Brain pericyte (primary cell): ENCODE measurements at regions not wholly inside any gene's neighbourhood (a gene's known extent, or its start where the extent isn't known, plus 50 kb on each side); places are given as distances from the start of the nearest gene placed in this dataset.

Experiments
- DNase-seq: peaks from one replicate; pipeline ENCODE4 v3.0.0-alpha.2; 2012; ENCODE audit warnings: low read depth, low spot score

DNA sequence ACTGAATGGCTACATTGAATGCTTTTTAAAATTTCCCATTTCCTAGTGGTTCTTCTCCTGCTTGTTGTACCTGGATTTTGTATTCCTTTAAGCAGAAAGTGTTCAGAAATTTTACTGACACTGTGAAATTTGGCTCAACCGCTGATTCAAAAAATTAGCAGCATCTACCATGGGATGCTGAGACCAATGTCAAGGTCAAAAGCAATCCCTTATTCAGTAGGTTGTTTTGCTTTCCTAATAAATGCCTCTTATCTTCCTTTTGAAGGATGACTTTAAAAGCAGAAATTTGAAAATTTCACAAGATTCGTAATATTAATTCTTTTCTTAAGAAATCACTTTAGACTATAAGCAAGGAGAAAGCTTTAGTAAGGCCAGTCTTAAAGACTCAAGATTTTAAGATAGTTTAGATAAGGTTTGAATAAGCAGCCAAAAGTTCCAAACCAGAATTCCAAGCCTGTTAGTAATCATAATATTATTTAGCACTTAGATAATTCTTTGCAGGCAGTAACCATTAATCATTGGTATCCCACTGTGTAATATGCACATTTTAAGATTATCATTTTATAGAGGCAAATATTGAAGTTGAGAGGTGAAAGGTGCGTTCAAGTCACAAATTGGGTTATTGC, 508.8 kb downstream of the ANKRD50 start:
- no peak for DNase-seq

- no peak for DNase-seq
Measured at GRCh38 chr4:124206779-124207605, 505.5 kb downstream of the ANKRD50 start.

DNA sequence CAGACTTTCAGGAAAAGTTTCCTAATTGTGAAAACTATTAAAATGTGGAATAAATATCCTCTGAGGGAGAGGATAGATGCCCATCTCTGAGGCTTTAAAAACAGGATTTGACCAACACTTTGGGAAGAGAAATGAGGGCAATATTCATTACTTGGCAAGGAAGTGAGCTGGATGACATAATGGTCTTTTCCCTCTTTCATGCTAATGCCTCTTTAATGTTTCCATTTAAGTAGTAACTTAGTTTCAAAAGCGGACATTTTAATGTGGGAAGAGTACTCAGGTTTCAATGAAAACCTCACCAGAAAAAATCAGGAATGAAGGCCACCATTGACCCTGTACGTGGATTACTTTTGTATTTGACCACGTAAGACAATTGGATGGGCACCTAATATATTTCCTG, 503.3 kb downstream of the ANKRD50 start:
- DNase-seq = no peak

DNA sequence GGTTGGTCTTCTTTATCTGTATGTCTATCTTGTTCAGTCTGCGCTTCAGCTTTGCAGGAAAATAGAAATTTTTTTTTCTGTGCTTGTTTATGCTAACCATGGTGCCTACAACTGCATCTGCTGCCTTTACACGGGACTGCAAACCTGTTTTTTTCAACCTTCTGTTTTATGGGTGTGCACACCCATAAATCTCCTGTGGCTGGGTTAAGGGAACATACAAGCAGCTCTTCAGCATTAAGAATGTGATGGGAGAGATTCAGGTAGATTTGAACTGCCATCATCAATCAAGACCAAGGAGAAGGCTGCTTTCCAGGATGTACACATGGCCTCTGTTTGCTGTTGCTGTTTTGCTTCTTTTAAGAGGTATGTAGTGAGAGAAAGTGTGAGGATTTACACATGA, 502.9 kb downstream of the ANKRD50 start:
- no peak for DNase-seq

GRCh38 chr4:124210746-124211145, 501.8 kb downstream of the ANKRD50 start:
- DNase-seq = no peak

DNA sequence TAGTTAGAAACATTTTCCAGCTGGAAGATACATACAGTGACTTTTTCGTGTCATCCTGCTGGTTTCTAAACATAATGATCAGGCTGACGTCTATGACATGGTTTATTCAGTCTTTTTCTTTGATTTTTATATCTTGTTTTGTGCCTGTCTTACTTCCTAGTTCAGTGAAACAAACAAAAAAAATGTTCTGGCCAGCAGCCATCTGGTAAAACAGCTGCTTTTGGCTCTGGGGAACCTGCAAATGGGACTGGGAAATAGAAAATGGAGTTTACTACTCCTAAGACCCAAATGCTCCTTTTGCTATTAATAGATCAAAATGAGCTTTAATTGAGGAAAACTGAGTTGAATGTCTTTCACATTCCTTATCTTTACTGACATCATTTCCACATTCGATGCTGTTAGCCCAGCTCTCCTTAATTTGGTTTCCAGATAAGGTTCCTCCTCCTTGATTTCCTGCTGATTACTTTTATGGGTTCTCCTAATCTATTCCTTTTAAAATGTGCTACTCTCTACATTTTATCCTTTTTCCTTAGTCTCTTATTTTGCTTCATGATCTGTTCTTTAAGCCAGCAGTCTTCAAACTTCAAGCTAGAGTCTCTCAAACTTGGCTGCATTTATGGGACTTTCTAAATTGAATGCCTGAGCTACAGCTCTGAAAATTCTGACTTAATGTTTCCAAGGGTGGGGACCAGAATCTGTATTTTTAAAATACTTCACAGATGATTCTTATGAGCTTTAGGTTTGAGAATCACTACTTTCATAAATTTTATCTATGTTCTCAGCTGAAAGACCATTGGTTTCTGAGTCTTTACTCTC, 499.5 kb downstream of the ANKRD50 start:
- peak; percentile 6 for DNase-seq

- DNase-seq = no peak
Measured at GRCh38 chr4:124219389-124219788, 493.1 kb downstream of the ANKRD50 start.

DNA sequence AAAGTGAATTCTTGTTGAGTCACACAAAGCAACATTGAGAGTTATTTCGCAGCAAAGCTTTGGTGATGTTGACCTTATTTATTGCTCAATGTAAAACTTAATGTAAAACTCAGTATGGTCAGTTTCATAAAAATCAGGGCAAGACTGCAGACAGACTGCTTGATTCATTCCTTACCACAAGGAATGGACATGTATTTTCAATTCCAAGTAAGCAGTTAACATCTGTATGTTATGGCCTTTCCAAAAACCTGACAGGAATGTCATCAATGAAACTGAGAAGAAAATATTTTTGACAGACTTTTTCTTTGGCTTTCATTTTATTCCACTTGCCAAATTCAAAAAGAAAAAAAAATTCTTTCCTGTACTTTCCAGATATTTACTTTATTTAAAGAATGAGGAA, 488.3 kb downstream of the ANKRD50 start:
- DNase-seq = no peak

GRCh38 chr4:124227981-124228380, 484.6 kb downstream of the ANKRD50 start:
- no peak for DNase-seq

DNA sequence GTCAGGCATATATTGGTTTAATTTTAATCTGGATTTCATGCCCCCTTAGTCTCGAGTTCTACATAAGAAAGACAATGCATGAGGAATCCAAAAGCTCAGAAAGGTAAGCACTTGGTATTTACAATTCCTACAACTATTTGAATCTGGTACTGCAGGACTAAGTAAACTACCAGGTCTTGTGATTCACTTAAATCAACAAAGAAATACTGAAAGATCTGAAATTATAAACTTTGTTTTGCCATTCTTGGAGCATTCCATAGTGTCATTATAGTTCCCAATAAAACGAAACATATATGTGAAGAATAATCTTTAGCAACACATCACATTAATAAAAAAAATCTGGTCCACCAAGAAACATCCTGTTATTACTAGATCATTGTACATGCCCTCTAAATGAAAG, 482.3 kb downstream of the ANKRD50 start:
- no peak for DNase-seq

DNA sequence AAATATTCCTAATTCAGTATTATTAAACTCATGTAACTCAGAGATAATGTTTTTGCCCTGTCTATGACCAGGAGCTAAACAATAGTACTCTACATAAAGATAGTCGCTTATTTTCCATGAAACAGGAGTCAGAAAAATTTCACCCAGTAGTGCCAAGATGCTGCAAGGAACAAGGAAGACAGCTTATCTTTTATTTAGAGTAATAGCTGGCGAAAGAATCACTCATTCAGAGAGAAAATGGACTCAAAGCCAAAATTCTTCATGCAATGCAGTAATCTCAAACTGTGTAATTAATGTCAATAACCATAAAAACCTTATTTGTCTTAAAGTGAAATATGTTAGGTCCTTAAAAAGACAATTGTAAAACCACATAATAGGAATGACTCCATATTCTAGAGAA, 477.8 kb downstream of the ANKRD50 start:
- DNase-seq = no peak

DNA sequence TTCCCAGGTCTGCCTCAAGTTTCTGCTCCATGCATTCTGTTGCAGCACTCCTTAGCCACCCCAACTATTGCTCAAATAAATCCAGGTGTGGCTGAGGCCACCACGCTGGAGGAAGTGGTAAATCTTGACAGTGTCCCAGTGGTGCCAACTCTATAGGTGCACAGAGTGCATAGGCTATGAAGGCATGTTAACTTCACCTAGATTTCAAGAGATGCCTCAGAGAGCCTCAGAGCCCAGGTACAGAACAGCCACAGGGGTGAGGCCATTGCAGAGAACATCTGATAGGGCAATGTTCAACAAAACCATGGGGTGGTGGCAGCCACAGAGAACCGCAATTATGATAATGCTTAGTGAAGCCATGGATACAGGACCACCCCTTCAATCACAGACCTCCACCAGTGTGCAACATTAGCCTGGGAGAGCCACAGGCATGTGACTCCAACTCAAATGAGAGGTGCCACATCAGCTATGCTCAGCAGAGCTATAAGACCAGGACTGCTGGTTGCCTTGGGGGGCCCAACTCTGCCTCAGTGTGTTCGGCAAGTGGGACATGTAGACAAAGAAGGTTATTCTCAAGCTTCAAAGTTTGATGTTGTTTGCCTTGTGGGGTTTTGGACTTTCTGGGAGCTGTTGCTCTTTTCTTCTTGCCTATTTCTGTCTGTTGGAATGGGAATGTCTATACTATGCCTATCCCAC, 468.7 kb downstream of the ANKRD50 start:
- DNase-seq = no peak

DNA sequence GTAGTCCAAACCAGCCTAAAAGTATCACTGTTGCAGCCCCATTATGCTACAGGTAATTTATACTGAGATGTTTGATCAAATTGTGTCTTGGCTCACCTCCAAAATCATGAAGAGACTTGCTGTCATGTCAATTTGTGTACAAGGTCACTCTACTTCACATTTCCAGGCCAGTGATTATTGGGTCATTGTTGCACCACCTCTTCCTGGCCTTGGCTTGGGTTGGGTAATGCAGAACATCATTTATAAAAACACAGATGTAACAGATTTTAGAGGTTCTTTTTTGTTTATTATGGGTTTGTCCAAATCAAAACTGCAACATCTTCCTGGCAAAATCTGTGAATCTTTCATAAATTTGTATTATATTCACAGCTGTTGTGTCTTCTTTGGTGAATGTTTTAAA, 459.5 kb downstream of the ANKRD50 start:
- no peak for DNase-seq

GRCh38 chr4:124262211-124263179, 450.0 kb downstream of the ANKRD50 start:
- DNase-seq = peak; percentile 47

GRCh38 chr4:124265701-124266100, 446.8 kb downstream of the ANKRD50 start:
- no peak for DNase-seq

DNA sequence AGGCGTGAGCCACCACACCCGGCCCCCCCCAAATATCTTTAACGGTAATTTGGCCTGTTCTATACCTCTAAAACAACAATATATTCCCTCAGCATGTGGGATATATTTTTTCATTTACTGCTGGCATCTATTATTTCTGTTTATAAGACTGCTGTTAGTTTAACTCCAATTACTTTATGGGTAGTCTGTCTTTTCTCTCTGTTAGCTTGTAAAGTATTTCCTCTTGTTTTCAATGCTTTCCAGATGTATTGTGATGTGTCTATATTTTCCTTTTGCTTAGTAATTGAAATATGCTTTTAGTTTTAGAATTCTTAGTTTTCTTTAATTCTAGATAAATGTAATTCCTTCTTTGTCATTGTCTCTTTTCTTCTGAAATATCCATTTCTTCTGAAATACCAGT, 445.8 kb downstream of the ANKRD50 start:
- DNase-seq = no peak

GRCh38 chr4:124276461-124276860, 436.1 kb downstream of the ANKRD50 start:
- no peak for DNase-seq

DNA sequence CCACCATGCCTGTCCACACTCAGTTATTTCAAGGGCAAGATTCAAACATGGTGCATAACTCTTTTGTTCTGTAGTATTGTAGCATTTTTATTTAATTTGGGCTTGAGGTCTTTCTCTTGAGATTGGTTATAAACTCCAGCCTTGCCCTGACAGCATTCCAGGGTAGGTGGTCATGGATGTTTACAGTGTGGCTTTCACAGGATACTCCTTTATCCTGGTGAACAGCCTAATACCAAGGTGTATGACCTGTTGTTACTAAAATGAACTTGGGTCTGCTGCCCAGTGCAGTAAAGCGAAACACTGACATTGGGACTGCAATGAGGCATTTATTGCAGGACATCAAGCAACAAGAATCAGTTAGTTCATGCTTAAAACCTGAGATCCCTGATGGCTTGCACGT, 434.8 kb downstream of the ANKRD50 start:
- DNase-seq = no peak

- DNase-seq = no peak
Measured at GRCh38 chr4:124278477-124278876, 434.1 kb downstream of the ANKRD50 start.

DNA sequence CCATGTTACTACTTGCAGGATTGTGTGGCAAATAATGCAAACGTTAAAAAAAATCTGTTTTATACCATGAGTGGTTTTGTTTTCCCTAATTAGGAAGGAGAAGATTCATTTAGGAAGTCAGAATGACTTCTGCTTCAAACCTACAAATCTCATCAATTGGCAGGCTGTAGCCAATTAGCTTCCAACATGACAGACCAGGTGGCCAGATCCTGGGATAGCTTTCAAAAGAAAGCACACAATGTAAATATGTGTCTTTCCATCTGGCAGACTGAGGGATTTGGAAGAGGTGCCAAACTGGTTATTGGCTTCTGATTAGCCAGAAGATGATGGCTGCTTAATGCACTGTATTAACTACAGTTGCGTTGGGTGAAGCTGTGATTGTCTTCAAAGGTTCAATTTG, 432.8 kb downstream of the ANKRD50 start:
- no peak for DNase-seq
